ENCODE measurements at regions not wholly inside any gene's neighbourhood (a gene's known extent, or its start where the extent isn't known, plus 50 kb on each side); places are given as distances from the start of the nearest gene placed in this dataset.

GRCh38 chr14:71642715-71643114 is 289.5 kb upstream of the RGS6 start:
- TF ChIP-seq CTCF (IDR thresholded peaks at IDR 0.05) (no peak), POLR2AphosphoS5 (IDR thresholded peaks at IDR 0.05) (no peak), EP300 (IDR thresholded peaks at IDR 0.05) (no peak)
